ENCODE measurements at regions not wholly inside any gene's neighbourhood (a gene's known extent, or its start where the extent isn't known, plus 50 kb on each side); places are given as distances from the start of the nearest gene placed in this dataset.

GRCh38 chr5:166341740-166342337 is 1949.6 kb upstream of the WWC1 start:
- Histone ChIP-seq H3K4me3 (ENCODE audit: control extremely low read depth in 1 of 5, extremely low read depth in 1 of 5, insufficient read depth in 1 of 5, low read depth in 2 of 5, low read length in 4 of 5) (no peak overlapping the region), H3K27ac (ENCODE audit: low read length in 2 of 2) (no peak overlapping the region), H2AFZ (ENCODE audit: insufficient read depth, low read depth, low read length, poor library complexity, severe bottlenecking) (no peak overlapping the region), H3K9ac (ENCODE audit: low read length) (no peak overlapping the region), H3K4me2 (replicated peaks; ENCODE audit: low read depth, low read length, poor library complexity, severe bottlenecking) (no peak overlapping the region), H3K9me3 (ENCODE audit: control extremely low read depth in 1 of 3, control insufficient read depth in 2 of 3, insufficient read depth in 1 of 3, low read length in 2 of 3) (peaks cover 0 to 3% (median 0%) of the 10 kb centered on the region in 3 donors), H3K27me3 (replicated peaks in 1 of 4; ENCODE audit: control extremely low read depth in 1 of 4, control insufficient read depth in 3 of 4, insufficient read depth in 4 of 4, low read length in 3 of 4) (no peaks in the 10 kb centered on the region), H4K20me1 (ENCODE audit: control insufficient read depth, insufficient read depth, low read length, poor library complexity, severe bottlenecking) (no peaks in the 10 kb centered on the region), H3K36me3 (replicated peaks in 1 of 2; ENCODE audit: control extremely low read depth in 1 of 2, control insufficient read depth in 1 of 2, extremely low read depth in 1 of 2, insufficient read depth in 2 of 2, low read length in 1 of 2) (no peaks in the 10 kb centered on the region), H3K4me1 (ENCODE audit: control insufficient read depth in 2 of 2, insufficient read depth in 2 of 2, low read length in 2 of 2) (no peaks in the 10 kb centered on the region), H3K79me2 (ENCODE audit: control insufficient read depth, insufficient read depth, low read length) (no peaks in the 10 kb centered on the region)
- 63% methylated on average over 2 of the region's 5 CpGs for WGBS (ENCODE audit: insufficient coverage)
- TF ChIP-seq CTCF (IDR thresholded peaks at IDR 0.05) (no peak), EZH2 (IDR thresholded peaks at IDR 0.05; ENCODE audit: borderline replicate concordance, insufficient read depth, low read depth, low read length, poor library complexity, severe bottlenecking) (no peak)
- ChIA-PET CTCF (no interaction called here), POLR2A (no interaction called here)
- DNase-seq, result no peak
- ATAC-seq (ENCODE audit: low read depth), result no peak
- Mint-ChIP-seq H3K4me1 (no peaks in the 10 kb centered on the region), H3K27ac (no peak overlapping the region), H3K9me3 (ENCODE audit: insufficient read depth) (peaks cover 4% of the 10 kb centered on the region), H3K4me3 (no peak overlapping the region), H3K27me3 (no peaks in the 10 kb centered on the region)
- intact Hi-C loops (cut with micrococcal nuclease), result no loop called here

GRCh38 chr5:166342402-166342801 is 1949.0 kb upstream of the WWC1 start:
- Mint-ChIP-seq H3K9me3 (ENCODE audit: insufficient read depth) (peaks cover 7% of the 10 kb centered on the region), H3K27ac (no peak overlapping the region), H3K27me3 (no peaks in the 10 kb centered on the region), H3K4me1 (no peaks in the 10 kb centered on the region), H3K4me3 (no peak overlapping the region)
- Histone ChIP-seq H3K9me3 (ENCODE audit: control extremely low read depth in 1 of 3, control insufficient read depth in 2 of 3, insufficient read depth in 1 of 3, low read length in 2 of 3) (peaks cover 0 to 3% (median 0%) of the 10 kb centered on the region in 3 donors), H3K4me2 (replicated peaks; ENCODE audit: low read depth, low read length, poor library complexity, severe bottlenecking) (no peak overlapping the region), H3K27me3 (replicated peaks in 1 of 4; ENCODE audit: control extremely low read depth in 1 of 4, control insufficient read depth in 3 of 4, insufficient read depth in 4 of 4, low read length in 3 of 4) (no peaks in the 10 kb centered on the region), H3K79me2 (ENCODE audit: control insufficient read depth, insufficient read depth, low read length) (no peaks in the 10 kb centered on the region), H3K9ac (ENCODE audit: low read length) (no peak overlapping the region), H3K36me3 (replicated peaks in 1 of 2; ENCODE audit: control extremely low read depth in 1 of 2, control insufficient read depth in 1 of 2, extremely low read depth in 1 of 2, insufficient read depth in 2 of 2, low read length in 1 of 2) (no peaks in the 10 kb centered on the region), H4K20me1 (ENCODE audit: control insufficient read depth, insufficient read depth, low read length, poor library complexity, severe bottlenecking) (no peaks in the 10 kb centered on the region), H2AFZ (ENCODE audit: insufficient read depth, low read depth, low read length, poor library complexity, severe bottlenecking) (no peak overlapping the region), H3K4me1 (ENCODE audit: control insufficient read depth in 2 of 2, insufficient read depth in 2 of 2, low read length in 2 of 2) (no peaks in the 10 kb centered on the region), H3K27ac (ENCODE audit: low read length in 2 of 2) (no peak overlapping the region), H3K4me3 (ENCODE audit: control extremely low read depth in 1 of 5, extremely low read depth in 1 of 5, insufficient read depth in 1 of 5, low read depth in 2 of 5, low read length in 4 of 5) (no peak overlapping the region)
- CTCF ChIA-PET, result no interaction called here
- TF ChIP-seq EZH2 (IDR thresholded peaks at IDR 0.05; ENCODE audit: borderline replicate concordance, insufficient read depth, low read depth, low read length, poor library complexity, severe bottlenecking), result no peak
- no peak for TF ChIP-seq CTCF (IDR thresholded peaks at IDR 0.05)
- POLR2A ChIA-PET, result no interaction called here
- ATAC-seq (ENCODE audit: low read depth) (no peak), DNase-seq (no peak)
- intact Hi-C loops (cut with micrococcal nuclease), result no loop called here
- WGBS (ENCODE audit: insufficient coverage), result 90% methylated on average over 3 of the region's 3 CpGs
